ENCODE measurements at regions not wholly inside any gene's neighbourhood (a gene's known extent, or its start where the extent isn't known, plus 50 kb on each side); places are given as distances from the start of the nearest gene placed in this dataset.
A peak's percentile ranks its signal among the peaks of the same experiment; 100 is the strongest.

DNA sequence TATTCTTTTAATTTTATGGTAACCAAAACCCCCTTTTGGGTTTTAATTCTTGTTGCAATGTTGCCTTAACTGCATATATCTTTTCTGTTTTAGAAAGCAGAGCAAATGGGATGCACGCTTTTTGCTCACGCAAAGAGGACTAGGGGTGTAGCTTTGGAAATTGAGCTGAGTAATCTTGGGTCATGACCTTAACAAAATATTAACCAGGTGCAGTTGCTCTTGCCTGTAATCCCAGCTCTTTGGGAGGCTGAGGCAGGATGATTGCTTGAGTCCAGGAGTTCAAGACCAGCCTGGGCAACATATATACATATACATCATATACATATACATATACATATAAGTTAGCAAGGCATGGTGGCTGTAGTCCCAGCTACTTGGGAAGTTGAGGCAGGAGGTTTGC is 172.9 kb upstream of the BMPER start:
- no peaks in the 10 kb centered on the region for H3K4me1 ChIP-seq
- no peaks in the 10 kb centered on the region for H3K36me3 ChIP-seq
- no peak overlapping the region for H3K4me3 ChIP-seq
- DNase-seq (no peak), ATAC-seq (no peak)
- intact Hi-C loops (cut with DNase I): no loop called here
- TF ChIP-seq, protein P1, sequence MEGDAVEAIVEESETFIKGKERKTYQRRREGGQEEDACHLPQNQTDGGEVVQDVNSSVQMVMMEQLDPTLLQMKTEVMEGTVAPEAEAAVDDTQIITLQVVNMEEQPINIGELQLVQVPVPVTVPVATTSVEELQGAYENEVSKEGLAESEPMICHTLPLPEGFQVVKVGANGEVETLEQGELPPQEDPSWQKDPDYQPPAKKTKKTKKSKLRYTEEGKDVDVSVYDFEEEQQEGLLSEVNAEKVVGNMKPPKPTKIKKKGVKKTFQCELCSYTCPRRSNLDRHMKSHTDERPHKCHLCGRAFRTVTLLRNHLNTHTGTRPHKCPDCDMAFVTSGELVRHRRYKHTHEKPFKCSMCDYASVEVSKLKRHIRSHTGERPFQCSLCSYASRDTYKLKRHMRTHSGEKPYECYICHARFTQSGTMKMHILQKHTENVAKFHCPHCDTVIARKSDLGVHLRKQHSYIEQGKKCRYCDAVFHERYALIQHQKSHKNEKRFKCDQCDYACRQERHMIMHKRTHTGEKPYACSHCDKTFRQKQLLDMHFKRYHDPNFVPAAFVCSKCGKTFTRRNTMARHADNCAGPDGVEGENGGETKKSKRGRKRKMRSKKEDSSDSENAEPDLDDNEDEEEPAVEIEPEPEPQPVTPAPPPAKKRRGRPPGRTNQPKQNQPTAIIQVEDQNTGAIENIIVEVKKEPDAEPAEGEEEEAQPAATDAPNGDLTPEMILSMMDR (IDR thresholded peaks at IDR 0.05): no peak
- H3K27ac ChIP-seq: no peak overlapping the region
- H3K27me3 ChIP-seq: no peaks in the 10 kb centered on the region
- no peaks in the 10 kb centered on the region for H3K9me3 ChIP-seq

DNA sequence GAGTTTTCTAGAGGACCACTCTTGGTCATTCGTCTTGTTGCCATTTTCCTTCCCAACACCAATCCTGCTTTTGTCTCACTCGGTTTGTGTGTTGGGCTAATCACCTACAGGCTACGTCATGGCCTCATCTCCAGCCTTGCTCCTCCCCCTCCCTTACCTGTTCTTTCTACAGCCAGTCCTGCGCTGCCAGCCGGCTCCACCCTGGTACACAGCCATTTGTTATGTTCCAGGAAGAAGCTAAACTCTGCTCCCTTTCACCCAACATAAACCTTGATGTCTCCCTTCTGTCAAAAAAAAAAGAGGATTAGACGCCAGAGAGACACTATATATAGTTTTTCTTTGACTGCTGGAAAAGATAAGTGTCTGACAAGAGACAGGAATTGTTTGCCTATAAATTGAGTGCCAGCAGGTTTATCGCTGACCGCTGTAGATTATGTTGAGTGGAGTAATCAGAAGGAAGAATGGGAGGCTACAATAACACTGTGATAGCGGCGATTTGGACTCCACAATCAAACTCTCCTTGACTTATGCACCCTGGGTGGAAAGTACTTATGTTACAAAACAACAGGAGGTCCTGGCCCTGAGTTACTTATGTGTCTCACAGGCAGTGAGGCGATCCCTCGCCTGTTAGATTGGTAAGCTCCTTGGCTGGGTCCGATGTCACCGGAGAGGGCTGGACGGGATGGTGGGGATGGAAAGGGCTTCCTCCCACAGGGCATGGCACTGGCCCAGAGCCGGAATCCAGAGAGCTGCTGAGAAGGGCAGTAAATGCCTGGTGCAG is 171.3 kb upstream of the BMPER start:
- Histone ChIP-seq H3K36me3 (no peaks in the 10 kb centered on the region), H3K27ac (no peak overlapping the region), H3K9me3 (no peaks in the 10 kb centered on the region), H3K27me3 (no peaks in the 10 kb centered on the region), H3K4me1 (no peaks in the 10 kb centered on the region), H3K4me3 (no peak overlapping the region)
- intact Hi-C loops (cut with DNase I): no loop called here
- DNase-seq (no peak), ATAC-seq (peak; percentile 64)
- TF ChIP-seq, protein P1 (IDR thresholded peaks at IDR 0.05): no peak

DNA sequence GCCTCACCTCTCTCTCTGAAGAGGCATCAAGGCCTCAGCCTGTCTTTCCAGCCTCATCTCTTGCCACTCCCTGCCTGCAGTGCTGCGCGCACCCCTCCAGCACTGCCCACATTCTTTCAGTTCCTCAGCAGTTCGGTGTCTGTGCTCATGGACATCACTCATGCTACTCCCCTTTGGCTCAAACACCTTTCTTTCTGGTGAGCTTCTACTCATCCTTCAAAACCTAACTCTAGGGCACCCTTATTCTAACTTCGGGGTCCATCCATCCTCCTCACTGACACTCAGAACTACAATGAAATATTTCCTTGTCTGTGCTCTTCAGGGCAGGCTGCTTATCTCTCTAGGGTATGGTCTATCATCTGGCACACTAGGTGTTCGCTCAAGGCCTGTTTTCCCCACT is 169.9 kb upstream of the BMPER start:
- H3K27ac ChIP-seq: no peak overlapping the region
- no peaks in the 10 kb centered on the region for H3K9me3 ChIP-seq
- H3K27me3 ChIP-seq: no peaks in the 10 kb centered on the region
- TF ChIP-seq, protein P1 (IDR thresholded peaks at IDR 0.05): no peak
- no peaks in the 10 kb centered on the region for H3K36me3 ChIP-seq
- no peak for ATAC-seq
- no peak for DNase-seq
- H3K4me1 ChIP-seq: no peaks in the 10 kb centered on the region
- intact Hi-C loops (cut with DNase I): no loop called here
- H3K4me3 ChIP-seq: no peak overlapping the region

DNA sequence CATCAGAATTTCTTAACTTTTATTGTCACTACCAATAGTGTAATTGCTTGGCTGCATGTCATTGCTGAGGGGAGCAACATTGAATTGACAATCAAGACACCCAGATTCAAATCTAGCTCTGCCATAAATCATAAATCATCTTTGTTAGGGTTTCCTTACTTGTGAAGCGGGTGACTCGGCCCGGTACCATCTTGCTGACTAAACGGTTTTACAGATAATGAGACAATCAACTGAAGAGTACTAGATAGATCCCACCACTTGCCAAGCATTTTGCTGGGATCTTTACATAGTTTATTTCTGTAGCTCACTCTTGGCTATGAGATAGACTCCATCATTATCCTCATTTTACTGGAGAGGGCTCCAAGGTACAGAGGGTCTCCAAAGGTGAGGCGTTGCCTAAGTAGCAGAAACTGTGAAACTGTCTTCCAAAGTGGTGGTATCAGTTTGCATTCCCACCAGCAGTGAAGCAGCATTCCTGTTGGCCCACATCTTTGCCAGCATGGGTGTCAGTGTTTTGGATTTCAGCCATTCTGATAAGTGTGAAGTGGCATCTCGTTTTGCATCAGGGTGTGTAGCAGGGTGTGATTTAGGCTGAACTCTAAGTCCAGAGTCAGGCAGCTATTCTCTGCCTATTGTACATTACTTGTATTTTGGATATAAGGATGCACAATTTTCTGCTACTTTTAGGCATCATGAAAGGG is 168.7 kb upstream of the BMPER start:
- Histone ChIP-seq H3K27ac (no peak overlapping the region), H3K36me3 (no peaks in the 10 kb centered on the region), H3K4me3 (no peak overlapping the region), H3K27me3 (no peaks in the 10 kb centered on the region), H3K9me3 (no peaks in the 10 kb centered on the region), H3K4me1 (no peaks in the 10 kb centered on the region)
- TF ChIP-seq, protein P1 (IDR thresholded peaks at IDR 0.05): no peak
- DNase-seq: no peak
- intact Hi-C loops (cut with DNase I): no loop called here
- no peak for ATAC-seq

DNA sequence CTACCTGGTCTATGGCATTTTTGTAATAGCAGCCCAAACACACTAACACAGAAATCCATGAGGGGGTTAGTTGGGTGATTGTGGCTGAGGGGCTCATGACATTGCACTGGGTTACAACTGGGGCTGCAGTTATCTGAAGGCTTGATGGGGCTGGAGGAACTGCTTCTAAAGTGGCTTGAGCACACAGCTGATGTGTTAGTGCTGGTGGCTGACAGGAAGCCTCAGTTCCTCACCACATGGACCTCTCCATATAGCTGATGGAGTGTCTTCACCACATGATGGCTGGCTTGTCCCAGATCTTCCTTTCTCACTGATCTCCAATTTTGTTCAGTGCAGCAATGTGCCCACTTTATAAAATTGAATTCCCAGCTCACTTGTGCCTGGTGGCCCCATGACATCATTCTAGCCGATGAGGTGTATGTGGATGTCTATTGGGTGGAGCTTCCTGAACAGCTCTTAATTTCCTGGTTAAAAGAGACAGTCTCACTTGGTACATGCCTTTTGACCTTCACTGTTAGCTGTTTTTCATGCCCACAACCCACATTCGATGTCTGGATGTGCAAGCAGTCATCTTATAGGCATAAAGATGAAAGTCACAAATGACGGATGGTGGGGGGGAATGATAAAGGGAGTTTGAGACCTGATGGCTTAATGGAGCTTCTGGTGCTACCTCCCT is 166.9 kb upstream of the BMPER start:
- TF ChIP-seq, protein P1 (IDR thresholded peaks at IDR 0.05): no peak
- intact Hi-C loops (cut with DNase I): no loop called here
- no peak overlapping the region for H3K27ac ChIP-seq

More for the DNA sequence above, 166.9 kb upstream of the BMPER start:
- Histone ChIP-seq H3K9me3 (no peaks in the 10 kb centered on the region), H3K36me3 (no peaks in the 10 kb centered on the region), H3K4me3 (no peak overlapping the region), H3K27me3 (no peaks in the 10 kb centered on the region), H3K4me1 (peaks cover 0 to 5% of the 10 kb centered on the region in 2 donors)
- DNase-seq (no peak), ATAC-seq (no peak)
